ENCODE measurements at regions not wholly inside any gene's neighbourhood (a gene's known extent, or its start where the extent isn't known, plus 50 kb on each side); places are given as distances from the start of the nearest gene placed in this dataset.
A peak's percentile ranks its signal among the peaks of the same experiment; 100 is the strongest.

- TF ChIP-seq POLR2A (IDR thresholded peaks at IDR 0.05; ENCODE audit: low read length) (no peak), GATA1 (IDR thresholded peaks at IDR 0.05; ENCODE audit: low read depth, low read length) (peak; percentile 28)
Measured at GRCh38 chr11:104614961-104615360, 283.3 kb downstream of the CASP12 start.
